Bronchial epithelial cell (primary cell): ENCODE measurements at regions not wholly inside any gene's neighbourhood (a gene's known extent, or its start where the extent isn't known, plus 50 kb on each side); places are given as distances from the start of the nearest gene placed in this dataset.

ENCODE experiments used
- DNase-seq: peaks from one replicate; pipeline ENCODE4 v3.0.0-alpha.2; 2010; ENCODE audit warnings: low read depth
- FAIRE-seq: peaks from 2 replicates; lab custom pipeline; 2011; peaks lifted over from hg19 to GRCh38; lab: Jason Lieb, UNC
- H3K27me3 ChIP-seq: 2 replicates; pipeline ENCODE4 v1.5.1; 2011; ENCODE audit warnings: low read length; ENCODE audit not compliant: control insufficient read depth, insufficient read depth
- H3K36me3 ChIP-seq: 2 replicates; pipeline ENCODE4 v1.5.1; 2011; ENCODE audit warnings: low read length; ENCODE audit not compliant: control insufficient read depth, insufficient read depth
- H3K4me3 ChIP-seq: 2 replicates; pipeline ENCODE4 v1.5.1; 2011; ENCODE audit warnings: mild to moderate bottlenecking, low read depth, low read length, control low read depth
- CTCF ChIP-seq: IDR thresholded peaks from 2 replicates; pipeline ENCODE4 v1.5.1; 2011; ENCODE audit warnings: mild to moderate bottlenecking, moderate library complexity, low read length, control low read depth, inconsistent platforms; ENCODE audit not compliant: insufficient read depth, severe bottlenecking

- Histone ChIP-seq H3K27me3 (no peaks in the 10 kb centered on the region), H3K4me3 (no peak overlapping the region), H3K36me3 (no peaks in the 10 kb centered on the region)
- DNase-seq = no peak
- no peak for FAIRE-seq
- TF ChIP-seq CTCF = no peak
Observed at GRCh38 chr13:80577926-80578670, 237.2 kb upstream of the SPRY2 start.

GRCh38 chr13:80577285-80577684 lies 236.4 kb upstream of the SPRY2 start:
- no peak for FAIRE-seq
- TF ChIP-seq CTCF = no peak
- no peak overlapping the region for H3K4me3 ChIP-seq

GRCh38 chr13:80574113-80574850 lies 233.4 kb upstream of the SPRY2 start:
- Histone ChIP-seq H3K27me3 (peaks cover 2% of the 10 kb centered on the region), H3K4me3 (no peak overlapping the region), H3K36me3 (no peaks in the 10 kb centered on the region)
- TF ChIP-seq CTCF = no peak
- no peak for DNase-seq
- FAIRE-seq = no peak

More at GRCh38 chr13:80577285-80577684, 236.4 kb upstream of the SPRY2 start:
- H3K36me3 ChIP-seq = no peaks in the 10 kb centered on the region
- DNase-seq = no peak
- H3K27me3 ChIP-seq = no peaks in the 10 kb centered on the region

GRCh38 chr13:80572923-80573316 lies 232.0 kb upstream of the SPRY2 start:
- DNase-seq = no peak
- TF ChIP-seq CTCF = no peak
- peaks cover 2% of the 10 kb centered on the region for H3K27me3 ChIP-seq
- H3K4me3 ChIP-seq = no peak overlapping the region
- no peaks in the 10 kb centered on the region for H3K36me3 ChIP-seq
- FAIRE-seq = no peak

GRCh38 chr13:80572308-80572922 lies 231.5 kb upstream of the SPRY2 start:
- H3K36me3 ChIP-seq = no peaks in the 10 kb centered on the region
- no peak for FAIRE-seq

More at GRCh38 chr13:80572308-80572922, 231.5 kb upstream of the SPRY2 start:
- TF ChIP-seq CTCF = no peak
- DNase-seq = no peak
- H3K27me3 ChIP-seq = peaks cover 2% of the 10 kb centered on the region
- H3K4me3 ChIP-seq = no peak overlapping the region
